Hepatocyte (in vitro differentiated cells): ENCODE measurements at regions not wholly inside any gene's neighbourhood (a gene's known extent, or its start where the extent isn't known, plus 50 kb on each side); places are given as distances from the start of the nearest gene placed in this dataset.

Source experiments
- DNase-seq: peaks from one replicate; pipeline ENCODE4 v3.0.0-alpha.2; 2016; ENCODE audit warnings: low spot score
- H2AFZ ChIP-seq: fragments of 200-600 bp; sonication (generic); 2 replicates; pipeline ENCODE4 v1.6.0; 2016; ENCODE audit warnings: antibody characterized with exemption, mild to moderate bottlenecking
- H3K27ac ChIP-seq: fragments of 200-600 bp; sonication (generic); 2 replicates; pipeline ENCODE4 v1.5.1; 2016; ENCODE audit warnings: mild to moderate bottlenecking
- H3K27me3 ChIP-seq: fragments of 200-600 bp; sonication (generic); 2 replicates; pipeline ENCODE4 v1.6.1; 2016
- H3K36me3 ChIP-seq: fragments of 200-600 bp; sonication (generic); replicated peaks from 2 replicates; pipeline ENCODE4 v1.5.1; 2016; ENCODE audit warnings: low read depth; ENCODE audit not compliant: insufficient read depth
- H3K4me1 ChIP-seq: fragments of 200-600 bp; sonication (generic); 2 replicates; pipeline ENCODE4 v1.5.1; 2016; ENCODE audit warnings: mild to moderate bottlenecking, moderate library complexity; ENCODE audit not compliant: insufficient read depth
- H3K4me2 ChIP-seq: fragments of 200-600 bp; sonication (generic); 2 replicates; pipeline ENCODE4 v1.6.0; 2016
- H3K4me3 ChIP-seq: fragments of 200-600 bp; sonication (generic); 2 replicates; pipeline ENCODE4 v1.5.1; 2016; ENCODE audit warnings: mild to moderate bottlenecking
- H3K79me2 ChIP-seq: fragments of 200-600 bp; sonication (generic); 2 replicates; pipeline ENCODE4 v1.6.0; 2017; ENCODE audit warnings: mild to moderate bottlenecking
- H3K9me2 ChIP-seq: fragments of 200-600 bp; sonication (generic); replicated peaks from 2 replicates; pipeline ENCODE4 v1.6.0; 2017; ENCODE audit warnings: mild to moderate bottlenecking; ENCODE audit not compliant: insufficient read depth
- H3K9me3 ChIP-seq: fragments of 200-600 bp; sonication (generic); 2 replicates; pipeline ENCODE4 v1.5.1; 2016; ENCODE audit warnings: low read depth, mild to moderate bottlenecking
- H4K20me1 ChIP-seq: fragments of 200-600 bp; sonication (generic); 2 replicates; pipeline ENCODE4 v1.6.0; 2016; ENCODE audit warnings: mild to moderate bottlenecking; ENCODE audit not compliant: insufficient read depth, poor library complexity, severe bottlenecking
- CTCF ChIP-seq: fragments of 200-600 bp; sonication (generic); IDR thresholded peaks from 2 replicates; pipeline ENCODE4 v1.5.1; 2016; ENCODE audit warnings: antibody characterized with exemption, mild to moderate bottlenecking; ENCODE audit not compliant: poor library complexity
- EZH2 ChIP-seq: fragments of 200-600 bp; sonication (generic); IDR thresholded peaks from 2 replicates; pipeline ENCODE4 v1.6.1; 2016; ENCODE audit warnings: antibody characterized with exemption, mild to moderate bottlenecking, borderline replicate concordance
- EZH2phosphoT487 ChIP-seq: fragments of 200-600 bp; sonication (generic); IDR thresholded peaks from one replicate; pipeline ENCODE4 v1.6.1; 2018; ENCODE audit warnings: antibody characterized with exemption, mild to moderate bottlenecking, low read depth, moderate library complexity; ENCODE audit not compliant: unreplicated experiment, severe bottlenecking
- WGBS: methylation state at CpG from one replicate; pipeline ENCODE4 v1.1.6; 2016; ENCODE audit warnings: low lambda C conversion rate; ENCODE audit errors: missing lambda C conversion rate; 5-methylcytosine and 5-hydroxymethylcytosine counted together

- no peak for DNase-seq
- Histone ChIP-seq H2AFZ (no peak overlapping the region), H3K9me3 (no peaks in the 10 kb centered on the region), H3K27me3 (no peaks in the 10 kb centered on the region), H3K79me2 (no peaks in the 10 kb centered on the region), H3K9me2 (no peaks in the 10 kb centered on the region), H3K4me3 (no peak overlapping the region), H3K4me1 (no peaks in the 10 kb centered on the region), H4K20me1 (no peaks in the 10 kb centered on the region), H3K4me2 (no peak overlapping the region), H3K27ac (no peak overlapping the region), H3K36me3 (no peaks in the 10 kb centered on the region)
- TF ChIP-seq EZH2 (no peak), EZH2phosphoT487 (no peak), CTCF (no peak)
- 84% methylated on average over 3 of the region's 3 CpGs for WGBS
Measured at GRCh38 chr6:119637768-119638167, 288.2 kb upstream of the MAN1A1 start.

- Histone ChIP-seq H3K4me3 (no peak overlapping the region), H2AFZ (no peak overlapping the region), H3K36me3 (no peaks in the 10 kb centered on the region), H4K20me1 (no peaks in the 10 kb centered on the region), H3K4me2 (no peak overlapping the region), H3K9me2 (no peaks in the 10 kb centered on the region), H3K9me3 (no peaks in the 10 kb centered on the region), H3K4me1 (no peaks in the 10 kb centered on the region), H3K27me3 (no peaks in the 10 kb centered on the region), H3K27ac (no peak overlapping the region), H3K79me2 (no peaks in the 10 kb centered on the region)
- no peak for DNase-seq
- WGBS: 71% methylated on average over 2 of the region's 2 CpGs
- TF ChIP-seq EZH2phosphoT487: no peak
- no peak for TF ChIP-seq EZH2
- TF ChIP-seq CTCF: no peak
Measured at GRCh38 chr6:119636060-119636459, 286.5 kb upstream of the MAN1A1 start.

GRCh38 chr6:119633461-119633860 is 283.9 kb upstream of the MAN1A1 start:
- DNase-seq: no peak
- H3K9me2 ChIP-seq: no peaks in the 10 kb centered on the region
- no peak overlapping the region for H3K4me2 ChIP-seq
- no peaks in the 10 kb centered on the region for H3K27me3 ChIP-seq
- H3K27ac ChIP-seq: no peak overlapping the region
- 81% methylated on average over 3 of the region's 3 CpGs for WGBS
- no peaks in the 10 kb centered on the region for H3K9me3 ChIP-seq
- no peaks in the 10 kb centered on the region for H4K20me1 ChIP-seq
- no peaks in the 10 kb centered on the region for H3K79me2 ChIP-seq
- H2AFZ ChIP-seq: no peak overlapping the region
- no peaks in the 10 kb centered on the region for H3K4me1 ChIP-seq
- TF ChIP-seq EZH2phosphoT487 (no peak), EZH2 (no peak), CTCF (no peak)
- H3K36me3 ChIP-seq: no peaks in the 10 kb centered on the region
- H3K4me3 ChIP-seq: no peak overlapping the region

GRCh38 chr6:119630561-119631192 is 281.1 kb upstream of the MAN1A1 start:
- TF ChIP-seq CTCF: no peak
- no peak for TF ChIP-seq EZH2
- no peak for TF ChIP-seq EZH2phosphoT487
- WGBS: 87% methylated on average over 5 of the region's 5 CpGs
- Histone ChIP-seq H3K36me3 (no peaks in the 10 kb centered on the region), H3K9me3 (no peaks in the 10 kb centered on the region), H3K9me2 (no peaks in the 10 kb centered on the region), H3K4me1 (peaks cover 8% of the 10 kb centered on the region), H4K20me1 (no peaks in the 10 kb centered on the region), H3K79me2 (no peaks in the 10 kb centered on the region), H2AFZ (no peak overlapping the region), H3K4me3 (no peak overlapping the region), H3K27me3 (no peaks in the 10 kb centered on the region), H3K4me2 (no peak overlapping the region), H3K27ac (no peak overlapping the region)
- no peak for DNase-seq
